GF-D8 (cell line): ENCODE measurements at regions not wholly inside any gene's neighbourhood (a gene's known extent, or its start where the extent isn't known, plus 50 kb on each side); places are given as distances from the start of the nearest gene placed in this dataset.
A peak's percentile ranks its signal among the peaks of the same experiment; 100 is the strongest.

ENCODE experiments used
- DNase-seq: peaks from one replicate; lab custom pipeline; 2025; lab: John Stamatoyannopoulos, UW

GRCh38 chr14:73800970-73801515 lies 50.6 kb upstream of the PTGR2 start:
- no peak for DNase-seq

GRCh38 chr14:73797543-73798265 lies 53.9 kb upstream of the PTGR2 start:
- no peak for DNase-seq

DNA sequence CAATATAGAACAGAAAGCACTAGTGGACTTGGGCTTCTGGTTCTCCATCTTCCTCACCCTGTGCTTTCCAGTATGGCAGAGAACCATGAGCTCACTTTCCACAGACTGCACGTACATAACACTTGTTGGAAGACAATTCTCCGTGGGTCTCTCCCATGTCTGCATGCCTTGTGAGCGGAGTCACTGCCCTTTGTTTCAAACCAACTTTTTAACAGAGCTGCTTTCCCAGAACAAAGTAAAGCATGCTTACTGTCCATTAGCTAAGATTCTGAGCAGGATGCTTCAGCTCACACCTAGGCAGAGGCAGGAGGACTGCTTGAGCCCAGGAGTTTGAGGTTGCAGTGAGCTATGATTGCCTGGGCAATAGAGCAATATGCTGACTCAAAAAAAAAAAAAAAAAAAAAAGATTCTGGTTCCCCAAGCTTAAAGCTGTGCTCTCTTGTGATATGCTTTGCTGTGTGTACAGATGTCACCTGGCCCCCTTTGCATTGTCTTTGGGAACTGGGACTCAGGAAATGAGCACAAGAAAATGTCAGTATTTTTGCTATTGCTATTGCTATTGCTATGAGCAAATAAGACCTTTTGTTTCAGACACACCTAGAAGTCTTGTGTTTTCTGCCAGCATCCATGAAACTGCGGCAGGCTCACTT lies 54.6 kb upstream of the PTGR2 start:
- no peak for DNase-seq

- DNase-seq = no peak
Observed at GRCh38 chr14:73796415-73796814, 55.2 kb upstream of the PTGR2 start.

DNA sequence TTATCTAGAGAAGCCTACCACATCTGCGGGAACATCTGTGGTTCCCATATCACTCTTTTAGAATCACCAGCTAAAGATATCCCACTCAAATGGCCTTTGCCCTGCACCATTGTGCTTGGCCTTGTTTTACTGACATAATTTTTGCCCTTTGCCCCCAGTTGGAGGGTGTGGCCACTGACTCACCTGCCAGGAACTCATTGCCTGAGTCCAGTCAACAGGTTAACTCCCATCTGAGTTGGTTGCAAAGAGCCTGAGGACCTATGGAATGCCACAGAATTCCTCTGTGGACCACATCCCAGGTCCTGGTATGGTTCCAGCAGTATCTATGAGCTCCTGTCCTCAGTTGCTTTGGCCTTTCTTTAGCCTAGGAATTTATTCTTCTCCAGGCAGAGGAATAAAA lies 55.7 kb upstream of the PTGR2 start:
- no peak for DNase-seq

DNA sequence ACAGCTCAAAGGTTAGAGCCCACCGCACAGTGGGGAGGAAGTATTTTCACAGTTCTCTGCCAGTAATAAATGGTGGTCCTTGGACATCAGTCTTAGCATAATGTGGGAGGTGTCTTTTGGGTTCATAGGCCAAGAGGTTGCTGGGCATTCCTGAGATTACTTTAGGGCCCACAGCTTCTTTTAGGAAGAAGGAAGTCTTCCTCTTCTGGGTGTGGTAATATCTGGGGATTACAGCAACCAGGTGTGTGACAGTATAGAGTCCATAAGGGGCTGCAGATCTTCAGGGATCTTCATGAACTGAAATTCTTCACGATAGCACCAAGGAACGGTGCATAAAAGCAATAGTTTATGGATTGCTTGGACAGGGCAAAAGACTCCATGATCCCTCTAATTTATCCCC lies 56.2 kb upstream of the PTGR2 start:
- no peak for DNase-seq

- DNase-seq = no peak
Observed at GRCh38 chr14:73794146-73794545, 57.5 kb upstream of the PTGR2 start.

GRCh38 chr14:73792481-73792880 lies 59.1 kb upstream of the PTGR2 start:
- no peak for DNase-seq

GRCh38 chr14:73789989-73790581 lies 61.5 kb upstream of the PTGR2 start:
- no peak for DNase-seq

DNA sequence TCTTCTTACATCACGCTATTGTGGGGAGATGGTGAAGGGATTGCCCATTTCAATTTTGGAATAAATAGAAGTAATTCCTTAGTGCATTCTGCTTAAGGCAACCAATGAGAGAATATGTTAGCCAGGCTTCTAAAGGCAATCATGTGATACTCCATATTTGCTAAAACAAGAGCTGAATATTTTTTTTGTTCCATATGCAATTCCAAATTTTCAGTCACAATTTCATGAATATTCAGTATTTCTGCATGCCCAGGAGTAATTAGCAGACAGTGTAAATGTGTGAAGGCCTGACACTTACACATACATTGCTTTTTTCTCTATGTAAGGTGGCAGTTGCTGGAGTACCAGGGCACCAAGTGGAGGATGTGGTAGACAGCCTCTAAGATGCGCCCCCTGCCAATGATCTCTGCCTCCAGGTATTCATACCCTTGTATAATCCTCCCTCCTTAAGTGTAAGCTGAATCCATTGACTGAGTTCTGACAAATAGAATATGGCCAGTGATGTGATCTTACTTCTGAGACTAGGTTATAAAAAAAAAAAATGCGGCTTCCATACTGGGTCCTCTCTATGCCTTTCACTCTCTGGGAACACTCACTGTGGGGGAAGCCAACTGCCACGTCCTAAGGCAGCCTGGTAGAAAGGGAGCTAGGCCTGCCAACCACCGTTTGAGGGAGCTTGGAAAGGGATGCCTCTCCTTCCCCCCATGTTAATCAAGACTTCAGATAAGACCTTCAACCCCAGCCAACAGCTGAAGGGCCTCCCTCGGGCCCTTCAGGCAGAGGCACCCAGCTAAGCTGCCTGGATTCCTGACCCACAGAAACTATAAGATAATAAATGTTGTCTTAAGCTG lies 62.7 kb upstream of the PTGR2 start:
- no peak for DNase-seq

- no peak for DNase-seq
Observed at GRCh38 chr14:73788317-73788598, 63.4 kb upstream of the PTGR2 start.

DNA sequence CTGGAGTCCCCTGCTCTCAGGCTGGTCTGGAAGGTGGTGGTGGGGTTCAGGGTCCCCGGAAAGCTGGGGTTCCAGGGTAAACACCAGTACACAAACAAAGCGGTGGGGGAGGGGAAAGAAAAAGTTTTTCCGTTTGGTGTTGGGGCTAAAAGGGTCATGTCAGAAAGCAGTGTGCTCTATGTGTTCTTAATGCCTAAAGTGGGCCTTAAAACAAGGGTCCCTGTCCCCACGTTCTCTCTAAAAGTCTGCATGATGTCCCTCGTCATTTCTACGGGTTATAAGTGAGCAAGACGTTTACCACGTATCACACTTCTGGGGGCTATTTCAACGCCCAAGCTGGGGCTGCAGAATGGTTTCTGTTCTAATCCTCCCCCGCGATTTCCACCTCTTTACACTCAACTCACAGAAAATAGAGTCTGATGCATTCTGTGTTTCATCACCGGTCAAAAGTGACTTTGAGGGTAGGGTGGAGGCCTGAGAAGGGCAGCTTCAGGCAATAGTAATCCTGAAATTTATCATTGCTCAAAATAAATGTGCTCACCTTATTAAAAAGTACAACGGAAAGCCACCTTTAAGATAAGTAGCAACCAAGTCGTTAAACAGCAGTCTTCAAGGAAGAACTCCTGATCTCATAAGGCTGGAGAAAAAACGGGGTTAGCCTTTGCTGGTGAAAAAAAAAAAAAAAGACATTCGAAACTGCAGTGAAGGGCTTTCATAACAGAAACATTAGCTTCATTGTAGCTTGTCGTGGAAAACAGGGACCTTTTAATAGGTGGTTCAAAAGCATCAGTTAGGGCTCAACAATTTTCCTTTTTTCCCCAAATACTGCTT lies 63.9 kb upstream of the PTGR2 start:
- DNase-seq = no peak

- DNase-seq = no peak
Observed at GRCh38 chr14:73786636-73787485, 64.8 kb upstream of the PTGR2 start.

DNA sequence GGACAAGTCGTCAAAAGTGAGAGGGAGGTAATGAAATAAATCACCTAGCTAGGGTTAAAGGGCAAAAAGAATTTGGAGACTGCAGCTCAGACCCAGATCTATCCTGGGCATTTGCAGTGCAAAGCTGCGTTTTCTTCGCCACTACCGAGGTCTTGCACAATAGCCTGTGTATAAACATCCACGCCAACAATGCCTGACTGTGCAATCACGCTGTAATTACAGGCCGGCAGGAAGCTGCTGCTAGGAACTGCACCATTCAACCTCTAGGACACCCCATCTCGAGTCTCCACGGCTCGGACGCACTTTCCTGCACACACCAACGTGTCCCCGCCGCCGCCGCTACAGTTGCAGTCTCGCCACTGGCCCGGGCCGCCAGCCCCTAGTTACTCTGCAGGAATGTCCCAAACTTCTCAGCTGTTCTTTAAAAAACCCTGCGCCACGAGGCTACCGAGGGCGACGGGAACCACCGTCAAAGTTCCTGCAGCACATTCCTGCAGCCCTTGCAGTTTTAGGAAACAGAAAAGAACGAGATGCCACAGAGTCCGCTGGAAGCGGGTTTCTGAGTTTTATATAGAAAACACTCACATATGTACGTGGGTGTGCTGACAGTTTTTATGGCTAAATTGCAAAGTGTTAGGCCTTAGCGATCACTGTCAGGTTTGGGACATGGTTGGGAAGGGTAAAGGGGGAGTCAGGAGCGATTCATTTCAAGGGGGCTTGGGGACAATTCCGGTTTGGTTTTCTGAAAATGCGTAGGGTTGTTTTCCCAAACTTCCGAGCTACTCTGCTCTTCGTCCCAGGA lies 65.6 kb upstream of the PTGR2 start:
- peak; percentile 28 for DNase-seq

GRCh38 chr14:73785336-73785833 lies 66.2 kb upstream of the PTGR2 start:
- no peak for DNase-seq

DNA sequence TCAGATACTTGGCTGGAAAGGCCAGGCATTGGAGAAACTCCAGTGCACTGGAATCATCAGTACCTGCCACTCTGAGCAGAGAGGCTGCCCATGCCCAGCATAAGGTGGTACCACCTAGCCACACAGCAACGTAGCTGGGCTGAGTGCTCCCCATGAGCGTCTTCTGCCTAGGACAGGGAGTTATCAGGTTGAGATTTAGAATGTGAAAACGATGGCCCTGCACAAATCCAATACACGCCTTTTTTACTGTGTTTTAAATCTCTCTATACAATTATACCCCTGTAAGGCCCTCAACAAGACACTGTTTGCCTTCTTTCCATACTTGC lies 66.7 kb upstream of the PTGR2 start:
- DNase-seq = no peak

DNA sequence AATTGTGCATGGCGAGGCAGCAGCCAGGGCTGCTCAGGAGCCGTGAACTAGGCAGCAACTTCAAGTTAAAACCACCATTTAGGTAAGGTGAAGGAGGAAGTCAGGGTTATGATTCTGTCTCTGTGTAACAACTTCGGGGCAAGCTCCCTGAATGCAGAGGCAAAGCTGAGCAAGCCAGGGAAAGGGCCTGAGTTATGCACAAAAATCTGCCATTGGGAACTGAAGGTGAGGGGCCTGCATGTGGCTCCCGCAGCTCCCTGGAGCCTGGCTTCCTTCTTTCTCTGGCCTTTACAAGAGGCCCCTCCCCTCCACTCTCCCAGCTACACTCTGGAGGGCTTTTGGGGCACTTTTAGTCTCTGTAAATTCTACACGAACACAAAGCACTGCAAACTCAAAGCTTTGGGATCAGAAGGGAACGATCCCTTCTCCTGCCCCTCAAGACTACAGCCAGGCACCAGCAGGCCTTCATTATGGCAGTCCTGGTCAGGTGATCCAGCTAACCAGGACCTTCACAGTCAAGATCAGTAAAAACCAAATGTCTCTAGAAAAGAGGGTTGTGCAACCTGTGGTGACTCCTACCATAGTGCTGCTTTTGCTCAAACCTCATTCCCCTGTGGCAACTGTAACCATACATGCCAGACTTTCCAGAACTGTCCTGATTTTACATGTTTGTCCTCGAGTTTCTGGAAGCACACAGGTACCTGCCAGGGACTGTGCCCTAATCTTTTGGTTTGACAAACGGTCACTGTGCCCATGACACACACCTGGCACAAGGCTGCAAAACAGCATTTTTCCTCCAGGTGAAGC lies 67.2 kb upstream of the PTGR2 start:
- DNase-seq = peak; percentile 60

DNA sequence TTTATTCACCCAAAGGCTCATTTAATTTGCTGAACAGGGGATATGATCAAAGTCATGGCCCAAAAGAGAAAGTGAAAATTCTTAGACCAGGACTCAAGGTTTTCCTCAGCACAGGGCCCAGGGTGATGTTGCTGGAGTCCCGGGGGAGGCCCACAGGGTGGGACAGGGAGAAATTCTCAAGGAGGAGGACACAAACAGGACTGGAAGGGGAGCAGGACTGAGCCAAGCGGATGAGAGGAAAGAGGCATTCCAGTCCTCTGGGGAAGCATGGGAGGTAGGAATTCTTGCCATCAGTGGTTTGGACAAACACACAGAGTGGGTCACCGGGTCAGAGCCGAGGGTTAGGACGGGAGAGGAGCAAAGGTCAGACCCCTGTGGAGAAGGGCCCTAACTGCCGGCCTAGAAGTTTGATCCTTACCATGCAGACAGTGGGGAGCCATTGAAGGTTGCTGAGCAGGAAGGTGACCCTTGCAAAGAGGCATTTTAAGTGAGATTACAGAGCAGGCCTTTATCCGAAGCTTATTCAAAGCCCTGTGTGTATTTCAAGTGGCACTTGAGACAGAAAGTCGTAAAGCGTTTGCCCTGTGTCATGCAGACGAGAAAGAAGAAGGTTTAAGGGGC lies 68.4 kb upstream of the PTGR2 start:
- no peak for DNase-seq
